Dermis microvascular lymphatic vessel endothelial cell (primary cell): ENCODE measurements at regions not wholly inside any gene's neighbourhood (a gene's known extent, or its start where the extent isn't known, plus 50 kb on each side); places are given as distances from the start of the nearest gene placed in this dataset.

Experiments used
- DNase-seq, 2 donors: peaks; one replicate each; pipeline versions ENCODE4 v3.0.0 to v3.0.0-alpha.2; 2010; ENCODE audit warnings: low read depth in 2 of 2

- DNase-seq, result no peak
Observed at GRCh38 chr20:39504710-39505094, 542.6 kb downstream of the DHX35 start.

- DNase-seq, result no peak
Observed at GRCh38 chr20:39503902-39504709, 542.0 kb downstream of the DHX35 start.

- DNase-seq, result no peak
Observed at GRCh38 chr20:39492223-39492797, 530.2 kb downstream of the DHX35 start.

GRCh38 chr20:39491711-39492110, 529.6 kb downstream of the DHX35 start:
- DNase-seq, result no peak

GRCh38 chr20:39489986-39490560, 527.9 kb downstream of the DHX35 start:
- DNase-seq, result no peak

GRCh38 chr20:39480276-39481043, 518.3 kb downstream of the DHX35 start:
- no peak for DNase-seq

- DNase-seq, result no peak
Observed at GRCh38 chr20:39479196-39479810, 517.2 kb downstream of the DHX35 start.

- DNase-seq, result no peak
Observed at GRCh38 chr20:39474879-39475278, 512.7 kb downstream of the DHX35 start.

GRCh38 chr20:39473536-39473935, 511.4 kb downstream of the DHX35 start:
- DNase-seq, result no peak

GRCh38 chr20:39468703-39469102, 506.6 kb downstream of the DHX35 start:
- DNase-seq, result no peak

- no peak for DNase-seq
Observed at GRCh38 chr20:39464238-39464637, 502.1 kb downstream of the DHX35 start.

GRCh38 chr20:39462416-39462945, 500.3 kb downstream of the DHX35 start:
- no peak for DNase-seq

- no peak for DNase-seq
Observed at GRCh38 chr20:39458452-39458851, 496.3 kb downstream of the DHX35 start.

GRCh38 chr20:39453890-39454289, 491.7 kb downstream of the DHX35 start:
- no peak for DNase-seq

GRCh38 chr20:39452583-39453340, 490.6 kb downstream of the DHX35 start:
- DNase-seq, result no peak

GRCh38 chr20:39451386-39451785, 489.2 kb downstream of the DHX35 start:
- DNase-seq, result no peak

- DNase-seq, result no peak
Observed at GRCh38 chr20:39446397-39446796, 484.3 kb downstream of the DHX35 start.

GRCh38 chr20:39445095-39445494, 483.0 kb downstream of the DHX35 start:
- DNase-seq, result no peak

GRCh38 chr20:39433466-39433865, 471.3 kb downstream of the DHX35 start:
- no peak for DNase-seq

GRCh38 chr20:39431091-39431880, 469.1 kb downstream of the DHX35 start:
- DNase-seq, result no peak
